ENCODE measurements at regions not wholly inside any gene's neighbourhood (a gene's known extent, or its start where the extent isn't known, plus 50 kb on each side); places are given as distances from the start of the nearest gene placed in this dataset.

- TF ChIP-seq ZNF317 (CRISPR knock-in tag; IDR thresholded peaks at IDR 0.05) (peak; percentile 50; the same call in 1 of the 2 replicates), DPF2 (CRISPR knock-in tag; IDR thresholded peaks at IDR 0.05; ENCODE audit: borderline replicate concordance, low read depth) (no peak), JUNB (CRISPR knock-in tag; IDR thresholded peaks at IDR 0.05; ENCODE audit: borderline replicate concordance) (no peak), SOX6 (IDR thresholded peaks at IDR 0.05) (no peak), SOX6 (CRISPR knock-in tag; IDR thresholded peaks at IDR 0.05) (peak; percentile 25; the same call in 1 of the 2 replicates), ZNF558 (CRISPR knock-in tag; IDR thresholded peaks at IDR 0.05; ENCODE audit: borderline replicate concordance) (no peak), FOXP4 (CRISPR knock-in tag; IDR thresholded peaks at IDR 0.05) (no peak), PHB2 (IDR thresholded peaks at IDR 0.05; ENCODE audit: partially characterized antibody) (no peak), MIER3 (CRISPR knock-in tag; IDR thresholded peaks at IDR 0.05; ENCODE audit: borderline replicate concordance) (0 out of 2 replicates have a peak, but pooled peaks have one; percentile 26), STAG1 (CRISPR knock-in tag; IDR thresholded peaks at IDR 0.05) (no peak), SNAI1 (CRISPR knock-in tag; IDR thresholded peaks at IDR 0.05; ENCODE audit: borderline replicate concordance) (no peak), ZNF496 (CRISPR knock-in tag; IDR thresholded peaks at IDR 0.05; ENCODE audit: insufficient replicate concordance) (no peak), NFYB (CRISPR knock-in tag; IDR thresholded peaks at IDR 0.05) (no peak), ZNF362 (CRISPR knock-in tag; IDR thresholded peaks at IDR 0.05; ENCODE audit: borderline replicate concordance) (no peak), SRY (CRISPR knock-in tag; IDR thresholded peaks at IDR 0.05) (no peak), ZFP41 (CRISPR knock-in tag; IDR thresholded peaks at IDR 0.05; ENCODE audit: borderline replicate concordance) (no peak), NR0B2 (CRISPR knock-in tag; IDR thresholded peaks at IDR 0.05) (peak; percentile 24; the same call in 1 of the 2 replicates), TIGD3 (CRISPR knock-in tag; IDR thresholded peaks at IDR 0.05; ENCODE audit: borderline replicate concordance) (no peak), ZNF329 (CRISPR knock-in tag; IDR thresholded peaks at IDR 0.05; ENCODE audit: low read depth) (no peak), HNF4G (IDR thresholded peaks at IDR 0.05; ENCODE audit: borderline replicate concordance, low read depth, low read length) (no peak), HNF4G (CRISPR knock-in tag; IDR thresholded peaks at IDR 0.05; ENCODE audit: borderline replicate concordance, low read depth) (no peak)
Measured at GRCh38 chr6:27667657-27668441, 194.9 kb upstream of the ZNF184 start (continued).

All from HepG2 (cell line).